Hematopoietic multipotent progenitor cell treated with erythropoietin and hydrocortisone succinate and interleukin-3 and kit ligand, for 6 days (in vitro differentiated cells): ENCODE measurements at regions not wholly inside any gene's neighbourhood (a gene's known extent, or its start where the extent isn't known, plus 50 kb on each side); places are given as distances from the start of the nearest gene placed in this dataset.
"Not testable (repeated sequence)": the region's sequence is repeated elsewhere in the genome, so short reads cannot be mapped to it uniquely, and the experiment has no call there.

Experiments
- DNase-seq: peaks from one replicate; pipeline ENCODE4 v3.0.0-alpha.2; 2015

GRCh38 chr10:33897291-33897752, 562.9 kb upstream of the NRP1 start:
- DNase-seq = no peak

GRCh38 chr10:33893506-33893905, 559.0 kb upstream of the NRP1 start:
- no peak for DNase-seq

GRCh38 chr10:33889371-33889770, 554.9 kb upstream of the NRP1 start:
- DNase-seq = no peak

- no peak for DNase-seq
These were observed 552.7 kb upstream of the NRP1 start for GRCh38 chr10:33887188-33887587.

GRCh38 chr10:33886299-33886698, 551.8 kb upstream of the NRP1 start:
- no peak for DNase-seq

GRCh38 chr10:33884604-33885003, 550.1 kb upstream of the NRP1 start:
- DNase-seq = no peak

- no peak for DNase-seq
These were observed 549.4 kb upstream of the NRP1 start for GRCh38 chr10:33883881-33884280.

GRCh38 chr10:33882996-33883395, 548.5 kb upstream of the NRP1 start:
- DNase-seq = no peak

GRCh38 chr10:33880291-33880690, 545.8 kb upstream of the NRP1 start:
- DNase-seq = no peak

- DNase-seq = no peak
These were observed 543.8 kb upstream of the NRP1 start for GRCh38 chr10:33878238-33878786.

GRCh38 chr10:33876584-33877400, 542.3 kb upstream of the NRP1 start:
- no peak for DNase-seq

- no peak for DNase-seq
These were observed 541.6 kb upstream of the NRP1 start for GRCh38 chr10:33875924-33876583.

GRCh38 chr10:33871061-33871956, 536.8 kb upstream of the NRP1 start:
- DNase-seq = no peak

- no peak for DNase-seq
These were observed 535.0 kb upstream of the NRP1 start for GRCh38 chr10:33869481-33869880.

- no peak for DNase-seq
These were observed 534.6 kb upstream of the NRP1 start for GRCh38 chr10:33869028-33869427.

GRCh38 chr10:33867199-33867789, 532.8 kb upstream of the NRP1 start:
- DNase-seq = not testable (repeated sequence)

GRCh38 chr10:33863352-33863751, 528.9 kb upstream of the NRP1 start:
- DNase-seq = no peak

- no peak for DNase-seq
These were observed 528.2 kb upstream of the NRP1 start for GRCh38 chr10:33862536-33863105.

GRCh38 chr10:33861833-33862232, 527.4 kb upstream of the NRP1 start:
- no peak for DNase-seq

GRCh38 chr10:33861016-33861704, 526.7 kb upstream of the NRP1 start:
- DNase-seq = no peak

- DNase-seq = no peak
These were observed 526.1 kb upstream of the NRP1 start for GRCh38 chr10:33860552-33860951.
